Endothelial cell of umbilical vein (primary cell): ENCODE measurements at regions not wholly inside any gene's neighbourhood (a gene's known extent, or its start where the extent isn't known, plus 50 kb on each side); places are given as distances from the start of the nearest gene placed in this dataset.

Experiments
- BruUV-seq: library from RNA; stranded (reverse); fragments of 400-500 nt; replicated peaks from 2 replicates; lab custom pipeline; 2021; lab: Mats Ljungman, UMichigan
- CTCF ChIA-PET: fragments of 300-600, 350-600 bp; sonication (Branson Sonifier 250); formaldehyde crosslinking; loops from one replicate; lab custom pipeline; 2021; ENCODE audit warnings: antibody characterized with exemption, inconsistent platforms; lab: Charles Lee
- POLR2A ChIA-PET: fragments of 300-600, 350-600 bp; sonication (Branson Sonifier 250); formaldehyde crosslinking; loops from one replicate; lab custom pipeline; 2021; ENCODE audit warnings: antibody characterized with exemption, inconsistent platforms; lab: Charles Lee
- DNase-seq: peaks from one replicate; pipeline ENCODE4 v3.0.0-alpha.2; 2011; ENCODE audit warnings: low read depth, low spot score
- FAIRE-seq: peaks from 2 replicates; lab custom pipeline; 2011; peaks lifted over from hg19 to GRCh38; lab: Jason Lieb, UNC
- H2AFZ ChIP-seq: 2 replicates; pipeline ENCODE4 v1.6.0; 2012; ENCODE audit warnings: low read depth, low read length, control low read depth, inconsistent platforms
- H3K27ac ChIP-seq: 2 replicates; pipeline ENCODE4 v1.5.1; 2011; ENCODE audit warnings: low read depth, mild to moderate bottlenecking, control low read depth, low read length, moderate library complexity; ENCODE audit not compliant: insufficient read depth
- H3K27me3 ChIP-seq, 2 experiments: 2 replicates each; pipeline versions ENCODE4 v1.6.0 to v1.6.1; 2011; ENCODE audit warnings: low read length in 2 of 2, mixed read lengths in 1 of 2; ENCODE audit not compliant: control insufficient read depth in 2 of 2, insufficient read depth in 2 of 2
- H3K36me3 ChIP-seq, 2 experiments: 2 replicates in 1 of 2; 3 replicates in 1 of 2; pipeline ENCODE4 v1.5.1; 2011; ENCODE audit warnings: low read length in 2 of 2, mild to moderate bottlenecking in 1 of 2, moderate library complexity in 1 of 2; ENCODE audit not compliant: control insufficient read depth in 2 of 2, insufficient read depth in 2 of 2; ENCODE audit errors: extremely low read depth in 1 of 2
- H3K4me1 ChIP-seq: 3 replicates; pipeline ENCODE4 v1.5.1; 2011; ENCODE audit warnings: mild to moderate bottlenecking, low read length; ENCODE audit not compliant: control insufficient read depth, insufficient read depth; ENCODE audit errors: extremely low read depth
- H3K4me2 ChIP-seq: 2 replicates; pipeline ENCODE4 v1.6.1; 2011; ENCODE audit warnings: low read length, control low read depth, mixed read lengths; ENCODE audit not compliant: insufficient read depth
- H3K4me3 ChIP-seq, 3 experiments: fragments of 200-600 bp in 1 of 3; sonication (generic), shearing (Covaris generic) in 1 of 3; replicated peaks in 1 of 3; 2 replicates each; pipeline ENCODE4 v1.5.1; 2011 to 2016; ENCODE audit warnings: control low read depth in 3 of 3, low read length in 3 of 3, mild to moderate bottlenecking in 2 of 3, inconsistent platforms in 1 of 3, low read depth in 1 of 3, moderate library complexity in 1 of 3; ENCODE audit not compliant: insufficient read depth in 1 of 3
- H3K79me2 ChIP-seq: 2 replicates; pipeline ENCODE4 v1.6.0; 2012; ENCODE audit warnings: low read length, inconsistent platforms; ENCODE audit not compliant: control insufficient read depth, insufficient read depth
- H3K9ac ChIP-seq: replicated peaks from 2 replicates; pipeline ENCODE3; 2011; ENCODE audit warnings: low read length, control low read depth; ENCODE audit not compliant: insufficient read depth; ENCODE audit errors: extremely low read depth
- H3K9me1 ChIP-seq: replicated peaks from 3 replicates; pipeline ENCODE4 v1.6.0; 2011; ENCODE audit warnings: mild to moderate bottlenecking, low read length; ENCODE audit not compliant: control insufficient read depth, insufficient read depth; ENCODE audit errors: extremely low read depth
- H3K9me3 ChIP-seq: replicated peaks from 2 replicates; pipeline ENCODE4 v1.5.1; 2012; ENCODE audit warnings: low read length, inconsistent platforms; ENCODE audit not compliant: control insufficient read depth, insufficient read depth
- H4K20me1 ChIP-seq: replicated peaks from 2 replicates; pipeline ENCODE3; 2011; ENCODE audit warnings: mild to moderate bottlenecking, low read length; ENCODE audit not compliant: control insufficient read depth, insufficient read depth; ENCODE audit errors: extremely low read depth
- EZH2 ChIP-seq: IDR thresholded peaks from 2 replicates; pipeline ENCODE4 v1.6.1; 2012; ENCODE audit warnings: borderline replicate concordance, low read depth, mild to moderate bottlenecking, moderate library complexity, low read length, inconsistent platforms; ENCODE audit not compliant: severe bottlenecking
- MYC ChIP-seq: IDR thresholded peaks from one replicate; pipeline ENCODE4 v1.6.1; 2011; ENCODE audit warnings: mild to moderate bottlenecking, low read depth, low read length
- POLR2A ChIP-seq: IDR thresholded peaks from 2 replicates; pipeline ENCODE4 v1.6.1; 2012; ENCODE audit warnings: low read depth, mild to moderate bottlenecking, control low read depth, low read length
- POLR2AphosphoS5 ChIP-seq: IDR thresholded peaks from 2 replicates; pipeline ENCODE4 v1.6.1; 2012; ENCODE audit warnings: low read depth, mild to moderate bottlenecking, control low read depth, low read length, moderate library complexity; ENCODE audit not compliant: insufficient read depth
- dilution Hi-C: fragments of 300-500 bp; cut with MboI; formaldehyde crosslinking; loops from one replicate; pipeline ENCODE4 v1.15.0; 2019; ENCODE audit warnings: low sequenced_read_pairs; ENCODE audit not compliant: extremely low pct_ligation_motif_present
- intact Hi-C: fragments of 100-400 bp; cut with micrococcal nuclease; formaldehyde crosslinking; loops from one replicate; pipeline ENCODE4 v1.10.0; 2022
- TF ChIP-seq, protein P1 (sequence below): IDR thresholded peaks from 2 replicates; pipeline ENCODE4 v1.6.1; 2011; ENCODE audit not compliant: insufficient read depth, insufficient read length

DNA sequence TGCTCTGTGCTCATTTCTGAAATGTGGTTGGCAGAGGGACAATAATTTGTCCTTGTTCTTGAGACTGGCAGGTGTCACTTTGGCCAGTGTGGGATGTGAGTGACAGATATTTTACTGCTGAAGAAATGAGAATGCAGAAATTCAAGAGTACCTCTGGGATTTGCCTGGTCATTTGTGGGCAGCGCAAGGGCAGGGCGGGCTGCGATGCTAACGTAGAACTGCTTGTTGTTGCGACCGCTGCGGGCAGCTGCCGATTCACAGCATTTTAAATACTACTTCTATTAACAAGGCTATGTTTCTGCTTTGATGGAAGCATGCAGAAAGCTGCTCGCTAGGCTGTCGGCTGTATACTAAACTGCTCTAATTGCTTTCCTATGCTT lies 268.6 kb downstream of the FIGN start:
- H3K79me2 ChIP-seq = no peaks in the 10 kb centered on the region
- no peak overlapping the region for H2AFZ ChIP-seq
- no peak overlapping the region for H3K4me3 ChIP-seq
- H3K9ac ChIP-seq = no peak overlapping the region
- H3K4me2 ChIP-seq = no peak overlapping the region
- intact Hi-C loops = no loop called here
- POLR2A ChIA-PET = no interaction called here
- CTCF ChIA-PET = interaction anchor here (1.5 kb wide), 1 partner anchor 14 kb away, joined by 3 read pairs; no protein-coding TSS in a partner anchor
- dilution Hi-C loops = no loop called here
- H3K27ac ChIP-seq = no peak overlapping the region
- H3K4me1 ChIP-seq = no peaks in the 10 kb centered on the region
- DNase-seq = no peak
- no peaks in the 10 kb centered on the region for H3K9me1 ChIP-seq
- TF ChIP-seq, protein P1, sequence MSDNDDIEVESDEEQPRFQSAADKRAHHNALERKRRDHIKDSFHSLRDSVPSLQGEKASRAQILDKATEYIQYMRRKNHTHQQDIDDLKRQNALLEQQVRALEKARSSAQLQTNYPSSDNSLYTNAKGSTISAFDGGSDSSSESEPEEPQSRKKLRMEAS = no peak
- TF ChIP-seq POLR2A (no peak), EZH2 (no peak), POLR2AphosphoS5 (no peak)
- no peaks in the 10 kb centered on the region for H3K9me3 ChIP-seq
- FAIRE-seq = no peak
- H4K20me1 ChIP-seq = no peaks in the 10 kb centered on the region
- H3K36me3 ChIP-seq = no peaks in the 10 kb centered on the region
- BruUV-seq = no TSS peak
- peaks cover 0 to 4% of the 10 kb centered on the region in 2 experiments for H3K27me3 ChIP-seq

DNA sequence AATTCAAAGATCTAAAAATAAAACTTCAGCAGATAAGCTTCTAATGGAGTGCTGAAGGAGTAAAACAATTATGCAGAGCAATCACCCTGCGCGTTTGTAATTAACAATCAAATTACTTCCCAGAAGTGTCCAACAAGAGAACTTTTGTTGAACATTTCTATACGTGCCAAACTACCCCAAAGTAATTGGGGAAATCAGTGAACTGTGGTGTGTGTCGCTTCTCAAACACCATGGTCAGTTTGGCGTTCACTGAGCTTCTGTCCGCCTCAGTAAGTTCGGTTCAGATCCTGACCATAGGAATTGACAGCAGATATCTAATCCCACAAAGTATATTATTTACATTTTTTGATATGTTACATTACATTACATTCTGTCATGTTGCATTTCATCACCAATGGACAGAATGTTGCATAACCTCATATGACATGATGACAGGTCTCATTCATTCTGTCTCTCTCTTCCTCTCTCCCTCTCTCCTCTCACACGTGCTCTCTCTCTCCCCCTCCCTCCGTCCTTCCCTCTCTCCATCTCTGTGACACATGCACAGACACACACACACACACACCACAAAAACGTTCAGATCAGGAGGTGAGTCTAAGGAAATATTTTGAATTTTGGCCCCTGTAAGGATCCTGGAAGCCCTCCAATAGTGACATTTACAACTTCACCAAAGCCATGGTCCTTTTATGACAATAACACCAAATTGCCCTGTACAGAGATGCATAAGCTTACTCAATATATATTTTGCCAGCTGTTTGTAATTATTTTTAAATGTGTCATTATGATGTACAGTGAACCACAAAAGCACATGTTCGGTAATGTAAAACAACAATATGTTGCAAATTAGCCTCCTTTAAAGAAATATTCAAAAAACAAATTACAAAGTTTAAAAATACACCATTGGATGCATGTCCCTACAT lies 269.2 kb downstream of the FIGN start:
- no peak overlapping the region for H3K4me2 ChIP-seq
- H3K27me3 ChIP-seq = peaks cover 0 to 4% of the 10 kb centered on the region in 2 experiments
- no peak overlapping the region for H3K9ac ChIP-seq
- no peaks in the 10 kb centered on the region for H3K36me3 ChIP-seq
- no peak overlapping the region for H3K27ac ChIP-seq
- H3K9me3 ChIP-seq = no peaks in the 10 kb centered on the region
- H3K4me3 ChIP-seq = no peak overlapping the region
- FAIRE-seq = peak; percentile 47
- no peaks in the 10 kb centered on the region for H3K79me2 ChIP-seq
- no peak overlapping the region for H2AFZ ChIP-seq
- no peaks in the 10 kb centered on the region for H4K20me1 ChIP-seq
- DNase-seq = no peak
- no peaks in the 10 kb centered on the region for H3K4me1 ChIP-seq
- dilution Hi-C loops = no loop called here
- no peaks in the 10 kb centered on the region for H3K9me1 ChIP-seq
- intact Hi-C loops = no loop called here
- no peak for TF ChIP-seq MYC
- no peak for TF ChIP-seq POLR2A
- no TSS peak for BruUV-seq
- CTCF ChIA-PET = interaction anchor here (1.0 to 1.5 kb wide), 4 partner anchors 10 to 594 kb away, joined by 3 to 7 read pairs (median 4); no protein-coding TSS in a partner anchor
- POLR2A ChIA-PET = no interaction called here
